GM06990 (cell line): ENCODE measurements at regions not wholly inside any gene's neighbourhood (a gene's known extent, or its start where the extent isn't known, plus 50 kb on each side); places are given as distances from the start of the nearest gene placed in this dataset.

Source experiments
- DNase-seq: peaks from one replicate; pipeline ENCODE4 v3.0.0-alpha.2; 2011; ENCODE audit not compliant: insufficient read length; ENCODE audit errors: extremely low read depth
- H3K27me3 ChIP-seq: replicated peaks from 2 replicates; pipeline ENCODE4 v1.6.0; 2011; ENCODE audit warnings: low read length; ENCODE audit not compliant: control insufficient read depth, insufficient read depth
- H3K36me3 ChIP-seq: 2 replicates; pipeline ENCODE4 v1.5.1; 2011; ENCODE audit warnings: low read length; ENCODE audit not compliant: control insufficient read depth, insufficient read depth
- H3K4me3 ChIP-seq: replicated peaks from 2 replicates; pipeline ENCODE4 v1.5.1; 2011; ENCODE audit warnings: low read depth, mild to moderate bottlenecking, control low read depth, low read length
- CTCF ChIP-seq: IDR thresholded peaks from 2 replicates; pipeline ENCODE4 v1.5.1; 2011; ENCODE audit warnings: low read length, control low read depth, mild to moderate bottlenecking, inconsistent platforms; ENCODE audit not compliant: insufficient read depth, poor library complexity, severe bottlenecking

- no peaks in the 10 kb centered on the region for H3K36me3 ChIP-seq
- peak; percentile 35 for DNase-seq
- H3K27me3 ChIP-seq: no peaks in the 10 kb centered on the region
- no peak overlapping the region for H3K4me3 ChIP-seq
- TF ChIP-seq CTCF: no peak
These were observed 103.1 kb downstream of the TLE3 start for GRCh38 chr15:69994429-69995205.

- no peak for DNase-seq
- Histone ChIP-seq H3K4me3 (no peak overlapping the region), H3K27me3 (no peaks in the 10 kb centered on the region), H3K36me3 (no peaks in the 10 kb centered on the region)
- no peak for TF ChIP-seq CTCF
These were observed 101.2 kb downstream of the TLE3 start for GRCh38 chr15:69996321-69997160.

- no peaks in the 10 kb centered on the region for H3K27me3 ChIP-seq
- no peak for TF ChIP-seq CTCF
- no peak overlapping the region for H3K4me3 ChIP-seq
- no peaks in the 10 kb centered on the region for H3K36me3 ChIP-seq
- DNase-seq: no peak
These were observed 100.6 kb downstream of the TLE3 start for GRCh38 chr15:69997161-69997485.
